ENCODE measurements at regions not wholly inside any gene's neighbourhood (a gene's known extent, or its start where the extent isn't known, plus 50 kb on each side); places are given as distances from the start of the nearest gene placed in this dataset.

DNA sequence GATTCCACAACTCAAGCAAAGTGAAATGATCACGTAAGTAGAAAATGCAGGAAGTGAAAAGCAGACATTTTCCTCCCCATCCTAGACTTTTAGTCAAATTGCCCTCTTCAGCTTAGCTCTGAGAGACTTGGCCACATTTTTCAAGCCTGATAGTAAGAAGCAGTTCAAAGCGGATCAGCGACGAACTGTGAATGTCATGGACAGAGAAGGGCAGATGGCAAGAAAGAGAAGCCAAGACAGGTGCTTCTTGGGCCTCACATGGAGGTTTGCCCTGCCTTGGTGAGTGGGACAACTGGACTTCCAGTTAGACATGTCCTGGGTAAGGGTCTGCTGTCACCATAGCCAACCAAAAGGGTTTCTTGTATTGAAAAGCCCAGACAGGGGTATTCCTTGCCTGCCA lies 291.5 kb downstream of the MED10 start:
- H3K36me3 Mint-ChIP-seq (ENCODE audit: low read depth, unreplicated experiment), result no peaks in the 10 kb centered on the region
- Histone ChIP-seq H3K4me2 (ENCODE audit: low read length) (no peak overlapping the region), H3K4me1 (ENCODE audit: insufficient read depth, low read length) (no peaks in the 10 kb centered on the region), H3K9ac (ENCODE audit: low read length) (no peak overlapping the region), H3K36me3 (ENCODE audit: insufficient read depth, low read length) (no peaks in the 10 kb centered on the region), H4K20me1 (ENCODE audit: insufficient read depth, low read length) (no peaks in the 10 kb centered on the region), H3K4me3 (ENCODE audit: insufficient read depth, low read depth, low read length) (no peak overlapping the region), H2AFZ (ENCODE audit: low read depth, low read length) (no peak overlapping the region), H3K27me3 (ENCODE audit: insufficient read depth, low read length) (no peaks in the 10 kb centered on the region), H3K27ac (ENCODE audit: low read depth, low read length) (no peak overlapping the region), H3K9me3 (ENCODE audit: insufficient read depth, low read depth, low read length) (peaks cover 5% of the 10 kb centered on the region), H3K79me2 (ENCODE audit: insufficient read depth, low read length) (no peaks in the 10 kb centered on the region)
- H3K27me3 Mint-ChIP-seq (ENCODE audit: low read depth, unreplicated experiment), result peaks cover 13% of the 10 kb centered on the region
- TF ChIP-seq, protein P1, sequence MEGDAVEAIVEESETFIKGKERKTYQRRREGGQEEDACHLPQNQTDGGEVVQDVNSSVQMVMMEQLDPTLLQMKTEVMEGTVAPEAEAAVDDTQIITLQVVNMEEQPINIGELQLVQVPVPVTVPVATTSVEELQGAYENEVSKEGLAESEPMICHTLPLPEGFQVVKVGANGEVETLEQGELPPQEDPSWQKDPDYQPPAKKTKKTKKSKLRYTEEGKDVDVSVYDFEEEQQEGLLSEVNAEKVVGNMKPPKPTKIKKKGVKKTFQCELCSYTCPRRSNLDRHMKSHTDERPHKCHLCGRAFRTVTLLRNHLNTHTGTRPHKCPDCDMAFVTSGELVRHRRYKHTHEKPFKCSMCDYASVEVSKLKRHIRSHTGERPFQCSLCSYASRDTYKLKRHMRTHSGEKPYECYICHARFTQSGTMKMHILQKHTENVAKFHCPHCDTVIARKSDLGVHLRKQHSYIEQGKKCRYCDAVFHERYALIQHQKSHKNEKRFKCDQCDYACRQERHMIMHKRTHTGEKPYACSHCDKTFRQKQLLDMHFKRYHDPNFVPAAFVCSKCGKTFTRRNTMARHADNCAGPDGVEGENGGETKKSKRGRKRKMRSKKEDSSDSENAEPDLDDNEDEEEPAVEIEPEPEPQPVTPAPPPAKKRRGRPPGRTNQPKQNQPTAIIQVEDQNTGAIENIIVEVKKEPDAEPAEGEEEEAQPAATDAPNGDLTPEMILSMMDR (IDR thresholded peaks at IDR 0.05; ENCODE audit: insufficient read depth, low read depth, low read length), result no peak
- TF ChIP-seq EZH2 (IDR thresholded peaks at IDR 0.05; ENCODE audit: insufficient read depth, low read length), result no peak
- H3K4me1 Mint-ChIP-seq (ENCODE audit: low read depth, unreplicated experiment), result peaks cover 12% of the 10 kb centered on the region
- H3K4me3 Mint-ChIP-seq (ENCODE audit: unreplicated experiment), result no peak overlapping the region
- FAIRE-seq (no peak), DNase-seq (ENCODE audit: low read depth) (no peak)
- H3K9me3 Mint-ChIP-seq (ENCODE audit: unreplicated experiment), result no peaks in the 10 kb centered on the region
- H3K27ac Mint-ChIP-seq (ENCODE audit: unreplicated experiment), result no peak overlapping the region

DNA sequence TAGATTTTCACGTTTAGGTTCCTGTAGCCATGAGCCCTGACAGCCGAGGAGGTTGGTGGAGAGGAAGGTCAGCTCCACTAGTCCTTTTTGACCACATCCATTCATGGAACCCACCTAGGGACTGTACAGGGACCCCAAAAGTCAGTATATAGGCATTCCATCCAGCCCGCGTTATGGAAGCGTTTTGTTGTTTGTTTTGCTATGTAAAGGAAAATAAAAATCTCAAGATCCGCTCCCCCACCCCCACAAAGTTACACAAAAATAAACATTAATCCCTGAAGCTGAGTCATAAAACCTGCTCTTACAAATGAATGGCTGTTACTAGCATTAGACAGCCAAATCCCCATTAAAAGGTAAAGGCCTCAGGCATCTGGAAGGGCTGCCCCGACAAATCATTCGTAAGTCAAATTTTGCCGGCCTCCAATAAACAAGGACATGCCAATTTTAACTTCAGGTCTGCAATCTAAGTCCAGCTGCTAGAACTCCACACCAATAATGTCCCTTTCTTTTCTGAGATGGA lies 292.9 kb downstream of the MED10 start:
- Mint-ChIP-seq H3K27ac (ENCODE audit: unreplicated experiment) (no peak overlapping the region), H3K27me3 (ENCODE audit: low read depth, unreplicated experiment) (peaks cover 6% of the 10 kb centered on the region), H3K9me3 (ENCODE audit: unreplicated experiment) (no peaks in the 10 kb centered on the region), H3K36me3 (ENCODE audit: low read depth, unreplicated experiment) (no peaks in the 10 kb centered on the region), H3K4me1 (ENCODE audit: low read depth, unreplicated experiment) (peaks cover 12% of the 10 kb centered on the region), H3K4me3 (ENCODE audit: unreplicated experiment) (no peak overlapping the region)
- H3K36me3 ChIP-seq (ENCODE audit: insufficient read depth, low read length), result no peaks in the 10 kb centered on the region
- no peaks in the 10 kb centered on the region for H3K4me1 ChIP-seq (ENCODE audit: insufficient read depth, low read length)
- no peak overlapping the region for H2AFZ ChIP-seq (ENCODE audit: low read depth, low read length)
- H3K27ac ChIP-seq (ENCODE audit: low read depth, low read length), result no peak overlapping the region
- H3K79me2 ChIP-seq (ENCODE audit: insufficient read depth, low read length), result no peaks in the 10 kb centered on the region
- FAIRE-seq (no peak), DNase-seq (ENCODE audit: low read depth) (no peak)
- peaks cover 9% of the 10 kb centered on the region for H3K9me3 ChIP-seq (ENCODE audit: insufficient read depth, low read depth, low read length)
- no peaks in the 10 kb centered on the region for H4K20me1 ChIP-seq (ENCODE audit: insufficient read depth, low read length)
- no peak overlapping the region for H3K9ac ChIP-seq (ENCODE audit: low read length)
- no peaks in the 10 kb centered on the region for H3K27me3 ChIP-seq (ENCODE audit: insufficient read depth, low read length)
- no peak overlapping the region for H3K4me3 ChIP-seq (ENCODE audit: insufficient read depth, low read depth, low read length)
- H3K4me2 ChIP-seq (ENCODE audit: low read length), result no peak overlapping the region
- no peak for TF ChIP-seq EZH2 (IDR thresholded peaks at IDR 0.05; ENCODE audit: insufficient read depth, low read length)
- TF ChIP-seq, protein P1 (IDR thresholded peaks at IDR 0.05; ENCODE audit: insufficient read depth, low read depth, low read length), result no peak

DNA sequence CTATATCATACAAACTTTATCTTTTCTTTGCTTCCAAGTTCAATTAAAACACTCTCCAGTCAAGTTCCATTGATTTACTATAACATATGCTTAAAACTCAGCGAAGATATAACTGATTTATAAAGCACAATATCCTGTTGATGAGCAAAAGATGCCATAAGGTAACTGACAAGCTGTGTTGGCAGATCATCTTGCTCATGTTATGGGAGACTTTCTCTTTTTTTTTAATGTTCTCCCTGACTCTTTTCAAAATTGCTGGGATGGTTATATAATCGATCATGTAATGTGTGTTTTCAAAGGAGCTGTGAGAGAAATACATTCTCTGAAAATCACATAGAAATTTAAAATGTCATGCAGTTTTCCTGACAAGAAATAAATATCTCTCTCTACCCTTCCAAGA lies 293.5 kb downstream of the MED10 start:
- Mint-ChIP-seq H3K4me3 (ENCODE audit: unreplicated experiment) (no peak overlapping the region), H3K9me3 (ENCODE audit: unreplicated experiment) (no peaks in the 10 kb centered on the region)

More for the DNA sequence above, 293.5 kb downstream of the MED10 start:
- H4K20me1 ChIP-seq (ENCODE audit: insufficient read depth, low read length), result no peaks in the 10 kb centered on the region
- H3K9ac ChIP-seq (ENCODE audit: low read length), result no peak overlapping the region
- H3K4me2 ChIP-seq (ENCODE audit: low read length), result no peak overlapping the region
- no peaks in the 10 kb centered on the region for H3K27me3 ChIP-seq (ENCODE audit: insufficient read depth, low read length)
- H3K27me3 Mint-ChIP-seq (ENCODE audit: low read depth, unreplicated experiment), result peaks cover 2% of the 10 kb centered on the region
- H3K4me1 Mint-ChIP-seq (ENCODE audit: low read depth, unreplicated experiment), result peaks cover 12% of the 10 kb centered on the region
- no peak overlapping the region for H3K4me3 ChIP-seq (ENCODE audit: insufficient read depth, low read depth, low read length)
- no peak overlapping the region for H3K27ac Mint-ChIP-seq (ENCODE audit: unreplicated experiment)
- FAIRE-seq (no peak), DNase-seq (ENCODE audit: low read depth) (no peak)
- no peaks in the 10 kb centered on the region for H3K36me3 ChIP-seq (ENCODE audit: insufficient read depth, low read length)
- H3K9me3 ChIP-seq (ENCODE audit: insufficient read depth, low read depth, low read length), result peaks cover 9% of the 10 kb centered on the region
- no peaks in the 10 kb centered on the region for H3K36me3 Mint-ChIP-seq (ENCODE audit: low read depth, unreplicated experiment)
- no peak overlapping the region for H2AFZ ChIP-seq (ENCODE audit: low read depth, low read length)
- no peaks in the 10 kb centered on the region for H3K79me2 ChIP-seq (ENCODE audit: insufficient read depth, low read length)
- TF ChIP-seq, protein P1 (IDR thresholded peaks at IDR 0.05; ENCODE audit: insufficient read depth, low read depth, low read length), result no peak
- TF ChIP-seq EZH2 (IDR thresholded peaks at IDR 0.05; ENCODE audit: insufficient read depth, low read length), result no peak
- H3K27ac ChIP-seq (ENCODE audit: low read depth, low read length), result no peak overlapping the region
- H3K4me1 ChIP-seq (ENCODE audit: insufficient read depth, low read length), result no peaks in the 10 kb centered on the region
